Stimulated activated CD8-positive, alpha-beta memory T cell treated with anti-CD3 and anti-CD28 coated beads, Interleukin-4, amount 100 ng/mL, for 48 hours (primary cell): ENCODE measurements at regions not wholly inside any gene's neighbourhood (a gene's known extent, or its start where the extent isn't known, plus 50 kb on each side); places are given as distances from the start of the nearest gene placed in this dataset.
"Not testable (repeated sequence)": the region's sequence is repeated elsewhere in the genome, so short reads cannot be mapped to it uniquely, and the experiment has no call there.

Experiments
- DNase-seq: peaks from one replicate; pipeline ENCODE4 v3.0.0-alpha.2; 2020

- DNase-seq: not testable (repeated sequence)
These were observed 223.7 kb upstream of the ANKRD20A1 start for GRCh38 chr9:67635067-67635466.

GRCh38 chr9:67611900-67612299 is 246.8 kb upstream of the ANKRD20A1 start:
- not testable (repeated sequence) for DNase-seq

GRCh38 chr9:67609872-67610271 is 248.9 kb upstream of the ANKRD20A1 start:
- DNase-seq: not testable (repeated sequence)

- DNase-seq: not testable (repeated sequence)
These were observed 249.3 kb upstream of the ANKRD20A1 start for GRCh38 chr9:67609435-67609834.

- DNase-seq: not testable (repeated sequence)
These were observed 253.6 kb upstream of the ANKRD20A1 start for GRCh38 chr9:67605113-67605512.

- not testable (repeated sequence) for DNase-seq
These were observed 255.1 kb upstream of the ANKRD20A1 start for GRCh38 chr9:67603609-67604008.

- not testable (repeated sequence) for DNase-seq
These were observed 266.3 kb upstream of the ANKRD20A1 start for GRCh38 chr9:67592424-67592823.

GRCh38 chr9:67555874-67556273 is 302.9 kb upstream of the ANKRD20A1 start:
- DNase-seq: not testable (repeated sequence)

- DNase-seq: not testable (repeated sequence)
These were observed 308.7 kb upstream of the ANKRD20A1 start for GRCh38 chr9:67550044-67550443.

- not testable (repeated sequence) for DNase-seq
These were observed 328.9 kb upstream of the ANKRD20A1 start for GRCh38 chr9:67529834-67530233.

GRCh38 chr9:67516938-67517337 is 341.8 kb upstream of the ANKRD20A1 start:
- not testable (repeated sequence) for DNase-seq

GRCh38 chr9:67514587-67514986 is 344.1 kb upstream of the ANKRD20A1 start:
- DNase-seq: not testable (repeated sequence)

GRCh38 chr9:67503728-67504369 is 354.9 kb upstream of the ANKRD20A1 start:
- not testable (repeated sequence) for DNase-seq

- DNase-seq: not testable (repeated sequence)
These were observed 366.7 kb upstream of the ANKRD20A1 start for GRCh38 chr9:67492028-67492427.

- DNase-seq: not testable (repeated sequence)
These were observed 381.3 kb upstream of the ANKRD20A1 start for GRCh38 chr9:67477465-67477864.

GRCh38 chr9:67470739-67471138 is 388.0 kb upstream of the ANKRD20A1 start:
- not testable (repeated sequence) for DNase-seq

- DNase-seq: not testable (repeated sequence)
These were observed 390.4 kb upstream of the ANKRD20A1 start for GRCh38 chr9:67468326-67468725.

- not testable (repeated sequence) for DNase-seq
These were observed 396.7 kb upstream of the ANKRD20A1 start for GRCh38 chr9:67461796-67462757.

- DNase-seq: not testable (repeated sequence)
These were observed 405.8 kb upstream of the ANKRD20A1 start for GRCh38 chr9:67452941-67453340.

GRCh38 chr9:67442313-67442712 is 416.4 kb upstream of the ANKRD20A1 start:
- DNase-seq: not testable (repeated sequence)

GRCh38 chr9:67437011-67437410 is 421.7 kb upstream of the ANKRD20A1 start:
- not testable (repeated sequence) for DNase-seq

- not testable (repeated sequence) for DNase-seq
These were observed 432.5 kb upstream of the SPATA31A3 start for GRCh38 chr9:67424881-67425280.

GRCh38 chr9:67423049-67423728 is 430.8 kb upstream of the SPATA31A3 start:
- not testable (repeated sequence) for DNase-seq
